Left colon (tissue), 2 donors: ENCODE measurements at regions not wholly inside any gene's neighbourhood (a gene's known extent, or its start where the extent isn't known, plus 50 kb on each side); places are given as distances from the start of the nearest gene placed in this dataset.

ENCODE experiments used
- ATAC-seq: fragments of 200-7000 bp; cut with Tn5 transposase; one replicate; pipeline ENCODE4 v1.9.1; 2020; ENCODE audit warnings: mild to moderate bottlenecking, moderate library complexity
- DNase-seq, 2 donors: peaks; one replicate each; pipeline ENCODE4 v3.0.0-alpha.2; 2020
- intact Hi-C, 2 donors: fragments of 100-400 bp; cut with DNase I in 1 of 2; cut with micrococcal nuclease in 1 of 2; formaldehyde crosslinking; loops; one replicate each; pipeline versions ENCODE4 v1.11.2 to v1.14.0; 2022; cut with DNase I, micrococcal nuclease
- donor health status: DM: no; HTN: no; CAD: no.
- donor health status: DM: yes; HTN: yes; CAD: no.

GRCh38 chr5:27571681-27572080 lies 533.3 kb upstream of the CDH9 start:
- ATAC-seq: no peak

GRCh38 chr5:27568811-27569210 lies 530.4 kb upstream of the CDH9 start:
- DNase-seq: no peak
- ATAC-seq: no peak
- intact Hi-C loops: no loop called here

More at GRCh38 chr5:27571681-27572080, 533.3 kb upstream of the CDH9 start:
- intact Hi-C loops: no loop called here
- DNase-seq: no peak

- intact Hi-C loops: no loop called here
- DNase-seq (no peak), ATAC-seq (no peak)
Observed at GRCh38 chr5:27561408-27561807, 523.0 kb upstream of the CDH9 start.

- intact Hi-C loops: no loop called here
- DNase-seq (no peak), ATAC-seq (no peak)
Observed at GRCh38 chr5:27548484-27548883, 510.1 kb upstream of the CDH9 start.

GRCh38 chr5:27535031-27535557 lies 496.7 kb upstream of the CDH9 start:
- intact Hi-C loops: no loop called here
- no peak for DNase-seq
- ATAC-seq: no peak

- intact Hi-C loops: no loop called here
- no peak for ATAC-seq
- DNase-seq: no peak
Observed at GRCh38 chr5:27532305-27532704, 493.9 kb upstream of the CDH9 start.

- DNase-seq (no peak), ATAC-seq (no peak)
- intact Hi-C loops: no loop called here
Observed at GRCh38 chr5:27524515-27524914, 486.1 kb upstream of the CDH9 start.

GRCh38 chr5:27523629-27524028 lies 485.2 kb upstream of the CDH9 start:
- DNase-seq (no peak), ATAC-seq (no peak)
- intact Hi-C loops: no loop called here

- no peak for ATAC-seq
- intact Hi-C loops: no loop called here
- DNase-seq: no peak
Observed at GRCh38 chr5:27516437-27516836, 478.1 kb upstream of the CDH9 start.

- no peak for DNase-seq
- no peak for ATAC-seq
- intact Hi-C loops: no loop called here
Observed at GRCh38 chr5:27511061-27511460, 472.7 kb upstream of the CDH9 start.

GRCh38 chr5:27503813-27504212 lies 465.4 kb upstream of the CDH9 start:
- intact Hi-C loops: no loop called here
- no peak for DNase-seq
- ATAC-seq: no peak

GRCh38 chr5:27502236-27502635 lies 463.9 kb upstream of the CDH9 start:
- ATAC-seq (no peak), DNase-seq (no peak)
- intact Hi-C loops: no loop called here

GRCh38 chr5:27497491-27497890 lies 459.1 kb upstream of the CDH9 start:
- ATAC-seq (no peak), DNase-seq (no peak)
- intact Hi-C loops: no loop called here

- intact Hi-C loops: no loop called here
- no peak for ATAC-seq
- no peak for DNase-seq
Observed at GRCh38 chr5:27494887-27495286, 456.5 kb upstream of the CDH9 start.

- DNase-seq (no peak), ATAC-seq (no peak)
- intact Hi-C loops: no loop called here
Observed at GRCh38 chr5:27491746-27492439, 453.5 kb upstream of the CDH9 start.

GRCh38 chr5:27491047-27491446 lies 452.7 kb upstream of the CDH9 start:
- intact Hi-C loops: no loop called here
- no peak for DNase-seq
- ATAC-seq: no peak

- intact Hi-C loops: no loop called here
- ATAC-seq (no peak), DNase-seq (no peak)
Observed at GRCh38 chr5:27489701-27490100, 451.3 kb upstream of the CDH9 start.

GRCh38 chr5:27482663-27483062 lies 444.3 kb upstream of the CDH9 start:
- intact Hi-C loops: no loop called here
- DNase-seq (no peak), ATAC-seq (no peak)

GRCh38 chr5:27479859-27480258 lies 441.5 kb upstream of the CDH9 start:
- DNase-seq (no peak), ATAC-seq (no peak)
- intact Hi-C loops: no loop called here

GRCh38 chr5:27477550-27477949 lies 439.2 kb upstream of the CDH9 start:
- DNase-seq: no peak
- intact Hi-C loops: no loop called here
- ATAC-seq: no peak

- intact Hi-C loops: no loop called here
- ATAC-seq (no peak), DNase-seq (no peak)
Observed at GRCh38 chr5:27476356-27476988, 438.1 kb upstream of the CDH9 start.
